ENCODE measurements at regions not wholly inside any gene's neighbourhood (a gene's known extent, or its start where the extent isn't known, plus 50 kb on each side); places are given as distances from the start of the nearest gene placed in this dataset.

DNA sequence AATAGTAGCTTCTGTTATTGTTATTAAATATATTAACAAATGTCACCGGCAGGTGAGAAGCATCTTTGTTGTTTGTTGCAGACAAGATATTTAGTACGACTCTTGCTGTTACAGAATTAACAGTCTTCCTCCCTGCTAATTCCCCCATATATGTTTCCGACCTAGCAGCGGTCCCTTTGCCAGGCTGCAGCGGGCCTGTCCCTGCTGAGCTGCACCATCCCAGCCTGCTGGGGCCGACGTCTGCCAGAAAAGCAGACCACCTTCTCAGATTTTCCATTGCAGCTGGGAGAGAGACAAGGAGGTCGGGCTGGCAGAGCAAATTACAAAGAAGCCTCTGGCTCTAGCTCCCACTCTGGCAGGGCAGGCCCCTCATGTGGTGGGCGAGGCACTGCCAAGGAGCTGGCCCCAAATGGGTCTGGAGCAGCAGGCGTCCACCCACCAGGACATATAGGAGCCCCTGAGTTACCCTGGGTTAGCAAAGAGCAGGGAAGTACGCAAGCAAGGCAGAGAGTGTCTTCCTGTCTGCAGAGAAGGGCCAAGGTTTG is 142.7 kb downstream of the FOXD2 start:
- no peak for TF ChIP-seq GATA1 (IDR thresholded peaks at IDR 0.05; ENCODE audit: low read depth, low read length)
- no peak for TF ChIP-seq POLR2A (IDR thresholded peaks at IDR 0.05; ENCODE audit: low read length)
- DNase-seq: no peak

DNA sequence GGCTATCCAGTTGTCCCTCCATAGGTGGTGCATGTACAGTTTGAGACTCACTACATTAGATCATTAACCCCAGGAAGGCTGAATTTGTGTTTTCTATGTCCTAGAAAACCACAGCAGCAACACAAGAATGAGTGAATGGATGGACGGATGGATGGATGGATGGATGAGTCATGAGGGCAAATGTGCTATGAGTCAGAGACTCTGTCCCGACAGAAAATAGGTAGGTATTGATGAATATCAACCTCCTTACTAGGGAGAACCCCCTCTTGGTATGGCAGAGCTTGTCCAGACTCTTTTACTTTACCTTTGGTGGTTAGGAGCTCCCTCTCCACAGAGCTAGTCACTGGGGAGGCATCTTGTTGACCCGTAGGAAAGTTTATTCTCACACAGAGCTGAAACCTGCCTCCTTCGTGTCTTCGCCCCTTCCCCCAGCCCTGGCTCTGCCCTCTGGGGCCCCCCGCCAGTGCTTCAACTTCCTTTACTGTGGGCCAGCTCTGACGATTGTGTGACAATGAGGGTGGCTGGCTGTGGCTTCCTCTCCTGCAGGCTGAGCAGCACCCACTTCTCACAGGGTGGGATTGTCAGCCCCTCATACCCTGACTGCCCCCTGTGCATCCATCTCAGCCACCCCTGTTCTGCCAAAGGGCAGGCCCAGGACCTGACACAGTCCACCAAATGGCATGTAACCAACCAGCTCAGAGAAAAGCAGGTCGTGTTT is 145.2 kb downstream of the FOXD2 start:
- no peak for TF ChIP-seq GATA1 (IDR thresholded peaks at IDR 0.05; ENCODE audit: low read depth, low read length)
- TF ChIP-seq POLR2A (IDR thresholded peaks at IDR 0.05; ENCODE audit: low read length): no peak
- DNase-seq: no peak

DNA sequence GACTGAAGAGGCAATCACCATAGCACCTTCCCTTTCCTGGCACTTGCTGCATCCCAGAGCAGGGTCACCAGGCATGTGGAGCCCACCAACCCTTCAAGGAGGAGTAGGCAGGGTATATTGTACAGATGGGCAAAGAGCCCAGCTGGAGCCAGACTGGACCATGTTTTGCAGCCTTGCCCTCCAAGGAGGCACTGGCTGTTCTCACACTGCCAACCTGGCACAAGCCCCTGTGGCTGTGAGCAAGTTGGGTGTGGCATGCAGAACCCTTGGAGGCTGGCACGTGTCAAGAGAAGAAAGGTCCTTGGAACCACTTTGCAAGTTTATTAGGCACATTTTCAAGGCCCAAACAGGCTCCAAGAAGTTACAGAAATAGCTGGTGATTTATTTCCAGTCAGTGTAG is 146.4 kb downstream of the FOXD2 start:
- DNase-seq: no peak
- TF ChIP-seq GATA1 (IDR thresholded peaks at IDR 0.05; ENCODE audit: low read depth, low read length) (no peak), POLR2A (IDR thresholded peaks at IDR 0.05; ENCODE audit: low read length) (no peak)

DNA sequence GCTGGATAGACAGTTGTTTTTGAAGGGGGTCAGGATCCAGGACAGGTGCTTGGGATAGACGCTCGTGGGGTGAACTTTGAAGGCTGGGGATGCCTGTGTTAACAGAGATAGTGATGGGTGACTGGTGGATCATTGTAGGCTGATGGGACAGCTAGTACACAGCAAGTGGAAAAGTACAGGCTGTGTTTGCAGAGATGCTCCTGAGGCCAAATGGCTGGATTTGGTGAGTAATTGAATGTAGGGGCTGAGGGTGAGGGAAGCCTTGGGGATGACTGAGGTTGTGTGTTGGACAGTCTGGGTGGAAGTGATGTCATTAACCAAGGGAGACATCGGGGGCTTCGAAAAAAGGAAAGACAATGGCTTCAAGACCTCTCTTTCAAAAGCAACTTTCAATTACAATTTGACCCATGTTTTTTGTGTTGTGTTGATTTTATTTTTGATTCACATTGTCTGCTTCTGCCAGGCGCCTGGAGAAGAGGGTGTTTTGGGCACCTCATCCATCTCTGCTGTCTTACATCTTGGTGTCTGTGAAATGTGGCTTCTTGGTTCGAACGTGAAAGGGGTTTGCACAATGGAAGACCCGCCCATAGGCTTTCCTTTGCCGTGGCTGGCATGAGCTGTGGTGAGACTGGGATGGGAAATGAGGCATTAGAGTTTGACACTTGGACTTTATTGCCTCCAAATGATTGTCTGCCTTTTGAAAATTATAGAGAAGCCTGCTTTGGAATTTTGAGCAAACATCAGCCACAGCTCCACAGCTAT is 147.5 kb downstream of the FOXD2 start:
- no peak for DNase-seq
- TF ChIP-seq POLR2A (IDR thresholded peaks at IDR 0.05; ENCODE audit: low read length) (no peak), GATA1 (IDR thresholded peaks at IDR 0.05; ENCODE audit: low read depth, low read length) (no peak)

DNA sequence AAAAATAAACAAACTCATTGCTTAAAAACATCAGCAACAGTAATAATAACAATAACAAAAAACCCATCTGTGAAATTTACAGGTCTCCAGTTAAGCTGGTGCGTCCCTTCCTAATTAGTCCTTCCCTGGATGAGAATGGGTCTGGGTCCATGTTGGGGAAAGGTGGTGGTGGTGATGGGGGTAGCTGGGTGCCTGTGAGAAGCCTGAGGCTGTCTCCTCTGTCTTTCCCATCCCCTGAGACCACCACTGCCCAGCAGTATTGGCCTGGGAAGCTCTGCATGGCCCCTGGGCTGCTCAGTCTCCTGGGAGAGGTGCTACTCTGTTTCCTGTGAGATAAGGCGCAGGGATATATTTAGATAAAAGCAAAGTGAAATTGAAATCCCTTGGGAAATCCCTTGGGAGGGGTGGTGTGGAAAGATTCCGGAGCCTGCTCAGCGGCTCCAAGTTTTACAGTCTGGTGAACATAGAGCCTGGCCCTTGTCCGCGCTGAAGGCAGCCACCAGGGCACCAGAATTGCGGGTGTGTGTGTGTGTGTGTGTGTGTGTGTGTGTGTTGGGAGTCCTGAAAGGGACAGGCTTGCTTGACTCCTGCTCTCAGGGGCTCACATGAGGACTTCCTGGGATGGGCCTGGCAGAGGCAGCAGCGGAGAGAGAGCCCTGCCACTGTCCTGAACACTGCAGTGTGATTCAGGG is 150.2 kb downstream of the FOXD2 start:
- TF ChIP-seq GATA1 (IDR thresholded peaks at IDR 0.05; ENCODE audit: low read depth, low read length) (no peak), POLR2A (IDR thresholded peaks at IDR 0.05; ENCODE audit: low read length) (no peak)

DNA sequence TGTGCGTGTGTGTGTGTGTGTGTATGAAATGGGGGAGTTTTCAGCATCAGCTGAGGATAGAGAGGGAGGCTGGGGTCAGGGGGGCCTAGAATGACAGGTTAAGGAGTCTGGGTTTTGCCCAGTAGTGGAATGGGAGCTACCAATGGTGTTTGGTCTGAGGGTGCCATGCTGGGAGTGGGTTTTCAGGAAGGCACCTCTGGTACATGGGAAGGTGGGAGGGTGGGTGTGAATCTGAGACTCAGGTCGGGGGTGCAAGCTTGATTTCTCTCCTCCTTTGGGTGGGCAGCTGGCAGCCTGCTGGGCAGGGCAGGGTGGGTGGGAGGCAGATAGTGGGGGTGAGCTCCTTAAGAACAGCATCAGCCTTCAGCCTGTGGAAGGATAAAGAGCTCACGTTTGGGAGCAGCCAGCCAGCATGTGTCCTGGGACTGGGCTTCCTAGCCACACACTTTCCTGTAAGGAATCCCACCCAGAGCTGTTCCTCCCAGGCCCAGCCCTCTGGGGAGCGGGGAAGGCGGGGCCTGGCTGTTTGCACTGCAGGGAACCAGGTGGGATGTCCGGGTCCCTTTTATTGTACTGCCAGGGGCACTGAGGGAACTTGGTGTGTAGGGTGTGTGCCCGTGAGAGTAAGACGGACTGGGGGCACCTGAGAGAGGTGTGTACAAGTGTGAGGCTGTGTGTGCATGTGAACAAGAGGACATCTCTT is 152.8 kb downstream of the FOXD2 start:
- DNase-seq: no peak
- no peak for TF ChIP-seq GATA1 (IDR thresholded peaks at IDR 0.05; ENCODE audit: low read depth, low read length)
- no peak for TF ChIP-seq POLR2A (IDR thresholded peaks at IDR 0.05; ENCODE audit: low read length)

More for the DNA sequence above, 150.2 kb downstream of the FOXD2 start:
- no peak for DNase-seq

DNA sequence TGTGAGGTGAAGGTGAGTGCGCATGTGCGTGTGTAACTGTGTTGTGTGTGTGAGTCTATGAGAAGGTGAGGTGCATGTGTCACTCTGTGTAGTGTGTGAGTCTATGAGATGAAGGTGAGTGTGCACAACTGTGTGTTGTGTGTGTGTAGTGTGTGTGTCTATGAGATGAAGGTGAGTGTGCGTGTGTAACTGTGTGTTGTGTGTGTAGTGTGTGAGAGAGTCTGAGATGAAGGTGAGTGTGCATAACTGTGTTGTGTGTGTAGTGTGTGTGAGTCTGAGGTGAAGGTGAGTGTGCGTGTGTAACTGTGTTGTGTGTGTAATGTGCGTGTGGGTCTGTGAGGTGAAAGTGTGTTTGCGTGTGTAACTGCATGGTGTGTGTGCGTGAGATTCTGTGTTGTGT is 154.0 kb downstream of the FOXD2 start:
- DNase-seq: no peak
- no peak for TF ChIP-seq GATA1 (IDR thresholded peaks at IDR 0.05; ENCODE audit: low read depth, low read length)
- TF ChIP-seq POLR2A (IDR thresholded peaks at IDR 0.05; ENCODE audit: low read length): no peak

DNA sequence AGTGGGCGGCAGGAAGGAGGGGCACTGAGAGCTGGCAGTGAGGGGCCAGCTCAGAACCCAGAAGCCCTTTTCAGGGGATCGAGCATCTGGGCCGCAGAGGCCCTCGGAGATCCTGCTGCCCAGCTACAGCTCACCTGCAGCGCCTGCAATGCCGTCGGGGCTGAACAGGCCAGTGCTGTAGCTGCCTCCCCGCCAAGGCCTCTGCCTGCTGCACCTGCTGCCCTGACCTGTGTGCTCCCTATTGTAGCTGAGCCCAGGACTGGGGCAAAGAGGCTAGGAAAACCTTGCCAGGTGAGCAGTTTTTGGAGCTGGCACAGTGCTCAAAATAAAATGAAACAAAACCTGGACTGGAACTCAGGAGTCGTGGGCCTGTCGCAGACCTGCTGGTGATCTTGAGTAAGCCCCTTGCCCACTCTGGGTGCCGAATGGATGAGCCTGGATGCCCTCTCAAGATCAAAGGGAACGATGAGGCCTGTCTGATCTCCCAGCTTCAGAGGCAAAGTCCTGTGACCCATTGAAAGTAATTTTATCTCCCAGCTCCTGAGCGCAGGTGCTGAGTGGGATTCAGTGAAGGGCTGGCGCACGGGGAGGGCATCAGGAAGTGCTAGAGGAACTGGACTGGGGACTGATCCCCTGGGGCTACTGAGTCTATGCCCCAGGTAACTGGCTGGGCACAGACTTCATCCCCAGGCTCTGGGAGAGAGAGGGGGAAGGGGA is 154.6 kb downstream of the FOXD2 start:
- no peak for TF ChIP-seq GATA1 (IDR thresholded peaks at IDR 0.05; ENCODE audit: low read depth, low read length)
- no peak for TF ChIP-seq POLR2A (IDR thresholded peaks at IDR 0.05; ENCODE audit: low read length)
- DNase-seq: no peak

DNA sequence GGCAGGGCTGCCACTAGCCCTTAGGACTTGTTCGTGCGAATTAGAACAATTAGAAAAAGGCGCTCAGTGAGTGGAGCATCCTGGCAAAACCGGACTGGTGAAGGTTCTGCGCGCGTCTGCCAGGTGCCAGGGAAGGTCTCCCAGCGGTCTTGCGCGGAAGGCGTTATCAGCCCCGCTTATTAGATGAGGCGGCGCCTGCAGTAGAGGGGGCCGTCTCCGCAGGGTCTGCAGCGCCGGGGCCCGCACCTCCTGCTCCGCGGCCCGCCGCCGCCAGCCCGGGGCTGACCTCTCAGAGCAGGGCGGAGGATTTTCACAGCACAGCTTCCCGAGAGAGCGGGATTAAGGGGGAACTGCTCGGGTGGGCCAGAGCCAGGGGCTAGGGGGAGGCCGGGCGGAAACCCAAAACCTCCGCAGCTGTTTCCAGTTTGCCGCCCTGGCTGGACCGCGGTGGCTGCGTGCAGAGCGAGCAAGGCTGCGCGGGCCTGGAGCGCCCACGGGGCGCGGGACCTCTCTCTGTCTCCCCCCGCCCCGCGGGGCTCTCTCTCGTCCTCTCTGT is 155.2 kb downstream of the FOXD2 start:
- TF ChIP-seq GATA1 (IDR thresholded peaks at IDR 0.05; ENCODE audit: low read depth, low read length) (no peak), POLR2A (IDR thresholded peaks at IDR 0.05; ENCODE audit: low read length) (no peak)
- DNase-seq: no peak

DNA sequence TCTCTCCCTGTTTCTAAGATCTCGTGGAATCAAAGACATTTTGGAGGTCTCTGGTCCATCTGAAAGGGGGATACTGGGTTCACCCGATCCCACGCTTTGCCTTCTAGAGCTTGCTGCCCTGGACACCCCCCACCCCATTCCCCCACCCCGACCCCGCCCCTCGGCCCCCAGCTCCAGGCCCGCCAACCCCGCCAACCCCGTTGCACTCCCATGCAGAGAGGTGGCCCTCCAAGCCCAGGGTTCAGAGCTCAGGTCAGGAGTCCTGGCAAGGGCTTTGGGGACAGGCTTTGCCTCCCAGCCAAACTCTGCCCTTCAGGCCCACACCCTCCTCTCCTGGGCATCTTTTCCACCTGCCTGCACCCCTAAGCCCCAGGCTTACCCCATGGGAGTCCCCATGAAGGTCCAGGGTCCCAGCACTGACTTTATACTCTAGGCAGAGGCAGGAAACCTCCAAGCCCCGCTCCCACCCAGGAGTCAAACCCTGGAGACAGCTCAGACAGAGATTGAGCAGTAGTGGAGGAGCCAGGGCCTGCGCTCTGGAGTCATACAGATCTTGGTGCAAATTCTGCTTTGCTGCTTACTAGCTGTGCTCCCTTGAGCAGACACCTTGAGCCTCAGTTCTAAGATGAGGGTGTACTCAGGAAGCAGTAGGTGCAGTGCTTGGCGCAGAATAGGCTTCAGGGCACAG is 155.9 kb downstream of the FOXD2 start:
- TF ChIP-seq GATA1 (IDR thresholded peaks at IDR 0.05; ENCODE audit: low read depth, low read length) (no peak), POLR2A (IDR thresholded peaks at IDR 0.05; ENCODE audit: low read length) (no peak)
- DNase-seq: no peak

DNA sequence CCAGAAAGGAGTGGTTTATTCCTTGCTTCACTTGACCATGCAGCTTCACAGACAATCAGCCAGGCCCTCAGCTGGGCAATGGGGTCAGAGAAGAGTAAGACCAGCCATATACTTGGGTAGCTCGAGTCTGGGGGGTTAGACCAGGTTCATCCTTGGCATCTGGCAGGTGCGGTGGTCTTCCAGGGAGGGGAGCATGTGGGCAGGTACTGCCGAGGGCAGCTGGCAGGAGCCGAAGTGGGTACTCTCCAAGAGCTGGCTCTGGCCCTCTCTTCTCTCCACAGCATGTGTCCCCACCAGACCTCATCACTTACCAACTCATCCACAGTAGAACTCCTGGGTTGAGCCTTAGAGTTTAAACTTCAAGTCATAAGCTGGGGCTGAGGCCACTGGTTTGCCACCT is 156.8 kb downstream of the FOXD2 start:
- TF ChIP-seq POLR2A (IDR thresholded peaks at IDR 0.05; ENCODE audit: low read length) (no peak), GATA1 (IDR thresholded peaks at IDR 0.05; ENCODE audit: low read depth, low read length) (no peak)
- DNase-seq: no peak

DNA sequence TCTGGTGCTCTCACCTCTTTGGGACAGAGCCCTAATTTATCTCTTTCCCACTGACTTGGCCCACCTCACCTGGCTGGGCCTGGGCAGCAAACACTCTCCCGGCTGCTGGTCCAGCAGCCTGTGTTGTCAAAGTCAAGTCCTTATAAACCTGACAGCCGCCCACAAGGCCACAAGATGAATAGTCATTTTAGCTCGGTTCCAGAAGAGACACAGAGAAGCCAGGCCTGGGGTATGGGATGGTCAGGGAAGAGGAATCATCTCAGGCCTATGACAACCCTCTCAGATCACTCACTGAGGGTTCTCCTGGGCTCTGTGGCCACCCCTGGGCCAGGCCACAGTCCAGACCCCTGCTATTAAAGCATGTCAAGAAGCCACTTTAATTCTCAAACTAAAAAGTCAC is 158.5 kb downstream of the FOXD2 start:
- TF ChIP-seq GATA1 (IDR thresholded peaks at IDR 0.05; ENCODE audit: low read depth, low read length) (no peak), POLR2A (IDR thresholded peaks at IDR 0.05; ENCODE audit: low read length) (no peak)
- DNase-seq: no peak
